Peyer's patch (tissue), 4 donors: ENCODE measurements at regions not wholly inside any gene's neighbourhood (a gene's known extent, or its start where the extent isn't known, plus 50 kb on each side); places are given as distances from the start of the nearest gene placed in this dataset.

Experiments
- CTCF ChIP-seq, 6 experiments: fragments of 450-650 bp in 4 of 6; fragments of 200-600 bp in 2 of 6; sonication (generic) in 1 of 6; IDR thresholded peaks; one replicate each; pipeline ENCODE4 v1.5.1; 2017 to 2019; ENCODE audit warnings: antibody characterized with exemption in 6 of 6, mild to moderate bottlenecking in 3 of 6, moderate library complexity in 1 of 6
- POLR2A ChIP-seq, 2 donors: fragments of 450-650 bp; IDR thresholded peaks; one replicate each; pipeline ENCODE4 v1.5.1; 2017; ENCODE audit warnings: antibody characterized with exemption in 2 of 2, mild to moderate bottlenecking in 2 of 2, moderate library complexity in 2 of 2

DNA sequence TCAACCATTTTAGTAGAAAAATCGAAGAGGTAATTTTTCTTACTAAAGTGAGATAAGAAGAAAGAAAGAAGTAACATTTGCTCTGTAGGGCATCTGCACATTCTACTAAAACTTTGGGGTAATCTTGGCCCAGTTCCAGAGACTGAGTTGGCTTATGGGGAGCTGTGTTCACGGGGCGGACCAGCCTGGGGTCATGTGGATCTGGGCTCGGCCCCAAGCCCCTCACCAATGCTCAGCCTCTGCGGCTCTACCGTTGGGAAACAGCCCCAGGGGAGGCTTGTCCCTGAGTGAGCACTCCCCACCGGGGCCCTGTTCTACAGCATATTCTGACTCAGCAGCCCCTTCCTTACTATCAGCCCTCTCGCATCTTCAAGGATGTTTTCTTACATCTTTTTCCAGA, 132.3 kb downstream of the RTP5 start:
- TF ChIP-seq CTCF (IDR thresholded peaks at IDR 0.05): no peak
- TF ChIP-seq POLR2A (IDR thresholded peaks at IDR 0.05): no peak
